LNCAP (cell line): ENCODE measurements at regions not wholly inside any gene's neighbourhood (a gene's known extent, or its start where the extent isn't known, plus 50 kb on each side); places are given as distances from the start of the nearest gene placed in this dataset.

ENCODE experiments used
- CTCF ChIP-seq: fragments of 450-650 bp; IDR thresholded peaks from 2 replicates; pipeline ENCODE4 v1.5.1; 2017; ENCODE audit warnings: mild to moderate bottlenecking

GRCh38 chr6:155582016-155582991, 126.7 kb upstream of the NOX3 start:
- no peak for TF ChIP-seq CTCF

DNA sequence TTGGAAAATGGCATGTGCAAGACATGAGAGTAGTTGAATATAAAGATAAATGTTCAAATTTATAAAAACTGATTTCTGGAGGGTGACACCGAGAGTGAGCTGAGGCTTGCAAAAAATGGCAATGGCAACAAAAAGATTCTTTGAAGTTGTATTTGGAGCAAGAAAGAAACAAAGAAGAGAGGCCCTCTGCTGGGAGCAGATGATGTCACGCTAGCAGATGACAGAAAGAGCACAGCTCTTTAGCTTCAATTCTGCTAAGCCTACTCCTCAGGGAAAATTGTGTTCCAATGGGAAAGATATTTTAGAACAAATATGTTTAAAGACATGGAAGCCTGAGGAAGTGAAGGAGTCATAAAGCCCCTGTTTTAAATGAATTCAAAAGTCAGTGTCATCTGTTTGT, 125.3 kb upstream of the NOX3 start:
- no peak for TF ChIP-seq CTCF

DNA sequence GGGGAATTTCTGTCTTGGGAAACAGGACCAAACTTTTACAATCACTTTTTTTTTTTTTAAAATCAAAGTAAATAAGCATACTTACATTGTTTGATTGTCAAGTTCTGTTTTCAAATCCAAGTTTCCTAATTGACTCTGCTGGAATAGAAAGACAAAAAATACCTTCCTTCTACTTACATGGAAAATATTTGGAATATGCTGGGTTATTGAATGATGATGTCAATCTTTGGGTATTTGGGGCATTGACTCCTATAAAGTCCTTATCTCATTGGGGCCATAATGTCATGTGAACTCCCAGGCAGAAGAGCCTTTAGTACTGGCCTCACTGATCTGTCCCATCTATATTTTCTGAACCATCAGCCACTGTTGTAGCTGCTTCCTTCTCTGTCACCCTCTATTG, 122.6 kb upstream of the NOX3 start:
- no peak for TF ChIP-seq CTCF

- TF ChIP-seq CTCF, result no peak
Observed at GRCh38 chr6:155561966-155562364, 106.3 kb upstream of the NOX3 start.

DNA sequence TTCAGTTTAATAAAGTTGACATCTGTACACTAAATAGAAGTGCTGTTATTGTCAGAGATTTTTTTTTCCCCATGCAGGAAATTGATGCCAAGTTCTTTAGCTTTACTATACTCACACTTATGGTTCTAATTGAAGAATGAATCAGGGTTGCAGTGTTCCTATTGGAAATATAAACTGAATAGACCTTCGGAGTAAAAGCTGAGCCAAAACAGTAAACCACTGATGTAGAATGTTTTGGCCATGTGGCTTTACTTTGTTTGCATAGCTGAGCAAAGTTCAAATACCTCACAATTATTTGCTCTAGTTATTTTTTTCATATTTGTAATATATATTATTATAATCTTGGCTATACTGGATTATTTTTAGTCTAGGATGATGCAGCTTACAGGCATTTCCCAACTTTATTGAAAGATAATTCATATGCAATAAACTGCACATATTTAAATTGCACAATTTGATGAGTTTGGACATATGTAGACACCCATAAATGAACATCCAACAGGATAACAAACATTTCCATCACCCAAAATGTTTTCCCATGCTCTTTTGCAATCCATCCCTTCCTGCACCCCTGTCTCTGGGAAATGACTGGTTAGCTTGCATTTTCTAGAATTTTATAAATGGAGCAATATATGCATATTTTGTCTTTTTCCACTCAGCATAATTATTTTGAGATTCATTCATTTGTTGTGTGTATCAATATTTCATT, 105.8 kb upstream of the NOX3 start:
- no peak for TF ChIP-seq CTCF

GRCh38 chr6:155549928-155550327, 94.3 kb upstream of the NOX3 start:
- TF ChIP-seq CTCF, result no peak

- no peak for TF ChIP-seq CTCF
Observed at GRCh38 chr6:155549028-155549798, 93.6 kb upstream of the NOX3 start.
